ENCODE measurements at regions not wholly inside any gene's neighbourhood (a gene's known extent, or its start where the extent isn't known, plus 50 kb on each side); places are given as distances from the start of the nearest gene placed in this dataset.

GRCh38 chr6:121515630-121516265 lies 80.3 kb downstream of the GJA1 start (continued):
- TF ChIP-seq SMAD3 (CRISPR knock-in tag; conservative IDR thresholded peaks at IDR 0.05): no peak
- no peak for TF ChIP-seq TCF7 (IDR thresholded peaks at IDR 0.05; ENCODE audit: borderline replicate concordance)
- TF ChIP-seq ZMIZ1 (IDR thresholded peaks at IDR 0.05; ENCODE audit: low read depth in 2 of 2, low read length in 2 of 2): no peak
- TF ChIP-seq HES1 (IDR thresholded peaks at IDR 0.05; ENCODE audit: low read depth): no peak
- no peak for TF ChIP-seq SLC30A9 (CRISPR knock-in tag; IDR thresholded peaks at IDR 0.05)
- no peak for TF ChIP-seq HOXB6 (CRISPR knock-in tag; IDR thresholded peaks at IDR 0.05; ENCODE audit: borderline replicate concordance)
- TF ChIP-seq RBFOX2 (IDR thresholded peaks at IDR 0.05; ENCODE audit: low read depth, low read length): no peak
- no peak for TF ChIP-seq ZNF584 (CRISPR knock-in tag; IDR thresholded peaks at IDR 0.05; ENCODE audit: low read depth)
- no peak for TF ChIP-seq GABPB1 (CRISPR knock-in tag; IDR thresholded peaks at IDR 0.05)

Measured in K562 (cell line).